H1 (cell line): ENCODE measurements at regions not wholly inside any gene's neighbourhood (a gene's known extent, or its start where the extent isn't known, plus 50 kb on each side); places are given as distances from the start of the nearest gene placed in this dataset.

Source experiments
- BRCA1 ChIP-seq: IDR thresholded peaks from 2 replicates; pipeline ENCODE4 v1.6.1; 2012; ENCODE audit warnings: low read depth, low read length, improper control_type of control experiment
- NANOG ChIP-seq: IDR thresholded peaks from 2 replicates; pipeline ENCODE4 v1.6.1; 2011; ENCODE audit warnings: low read length, low read depth, mild to moderate bottlenecking, inconsistent platforms; ENCODE audit not compliant: insufficient read depth, poor library complexity, severe bottlenecking

DNA sequence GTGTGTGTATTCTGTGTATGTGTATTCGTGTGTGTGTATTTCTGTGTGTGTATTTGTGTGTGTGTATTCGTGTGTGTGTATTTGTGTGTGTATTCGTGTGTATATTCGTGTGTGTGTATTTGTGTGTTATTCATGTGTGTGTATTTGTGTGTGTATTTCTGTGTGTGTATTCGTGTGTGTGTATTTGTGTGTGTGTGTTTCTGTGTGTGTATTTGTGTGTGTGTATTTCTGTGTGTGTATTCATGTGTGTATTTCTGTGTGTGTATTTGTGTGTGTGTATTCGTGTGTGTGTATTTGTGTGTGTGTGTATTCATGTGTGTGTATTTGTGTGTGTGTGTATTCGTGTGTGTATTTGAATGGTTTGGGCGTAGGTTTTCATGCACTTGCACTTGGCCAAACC is 405.4 kb downstream of the SOX2 start (continued):
- TF ChIP-seq BRCA1 (no peak), NANOG (no peak)
- TF ChIP-seq, all 59 proteins: peak for 0
